ENCODE measurements at regions not wholly inside any gene's neighbourhood (a gene's known extent, or its start where the extent isn't known, plus 50 kb on each side); places are given as distances from the start of the nearest gene placed in this dataset.

DNA sequence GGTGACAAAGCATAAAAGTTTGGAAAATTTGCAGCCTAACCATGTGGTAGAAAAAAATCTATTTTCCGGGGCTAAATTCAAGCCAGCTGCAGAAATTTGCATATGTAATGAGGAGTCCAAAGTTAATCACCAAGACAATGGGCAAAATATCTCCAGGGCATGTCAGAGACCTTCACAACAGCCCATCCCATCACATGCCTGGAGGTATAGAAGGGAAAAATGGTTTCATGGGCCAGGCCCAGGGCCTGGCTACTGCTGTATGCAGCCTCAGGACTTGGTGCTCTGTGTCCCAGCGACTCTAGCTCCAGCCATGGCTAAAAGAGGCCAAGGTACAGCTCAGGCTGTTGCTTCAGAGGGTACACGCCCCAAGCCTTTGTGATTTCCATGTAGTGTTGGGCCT lies 655.8 kb upstream of the MGAT4C start:
- no peak for DNase-seq

GRCh38 chr12:86903159-86903558 lies 647.0 kb upstream of the MGAT4C start:
- DNase-seq, result no peak

GRCh38 chr12:86860776-86861175 lies 604.6 kb upstream of the MGAT4C start:
- no peak for DNase-seq

DNA sequence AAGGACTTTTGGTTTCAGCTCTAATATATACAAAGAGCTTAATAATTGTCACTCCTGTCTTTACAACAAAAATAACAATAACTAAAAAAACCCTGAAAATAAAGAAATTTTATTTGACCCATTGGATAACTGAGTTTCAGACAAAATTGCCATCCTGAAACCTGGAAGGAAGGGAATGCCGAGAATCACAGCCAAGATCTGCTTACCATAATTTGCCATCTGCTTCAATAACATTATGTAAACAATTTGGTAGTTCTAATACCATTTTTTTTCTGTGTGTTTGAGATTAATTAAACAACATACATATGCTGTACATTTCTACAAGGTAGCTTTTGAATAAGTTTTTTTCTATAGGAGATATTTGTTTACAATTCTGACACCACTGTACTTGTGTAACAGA lies 596.3 kb upstream of the MGAT4C start:
- DNase-seq, result no peak

GRCh38 chr12:86838711-86839110 lies 582.5 kb upstream of the MGAT4C start:
- DNase-seq, result no peak

GRCh38 chr12:86838260-86838659 lies 582.1 kb upstream of the MGAT4C start:
- no peak for DNase-seq

- no peak for DNase-seq
Measured at GRCh38 chr12:86837246-86837645, 581.1 kb upstream of the MGAT4C start.

DNA sequence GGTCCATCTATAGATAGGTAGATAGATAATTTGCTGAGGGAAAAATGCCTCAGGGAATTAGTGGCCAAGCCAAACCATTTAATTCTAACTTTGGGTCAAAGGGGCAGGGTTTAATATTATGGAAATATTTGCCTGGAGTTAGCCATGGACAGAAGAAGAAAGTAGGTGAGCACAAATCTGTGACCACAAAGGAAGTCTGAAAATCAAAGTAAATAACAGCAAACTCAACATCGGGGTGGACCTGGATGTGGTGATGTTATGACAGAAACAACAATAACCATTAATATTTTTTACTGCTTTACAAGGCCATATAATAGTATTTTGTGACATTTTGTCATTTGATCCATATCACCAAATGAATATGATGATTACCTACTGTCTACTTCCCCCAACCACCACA lies 578.0 kb upstream of the MGAT4C start:
- no peak for DNase-seq

GRCh38 chr12:86827409-86827808 lies 571.2 kb upstream of the MGAT4C start:
- DNase-seq, result no peak

GRCh38 chr12:86826051-86826450 lies 569.9 kb upstream of the MGAT4C start:
- no peak for DNase-seq

- DNase-seq, result no peak
Measured at GRCh38 chr12:86801439-86801838, 545.2 kb upstream of the MGAT4C start.

DNA sequence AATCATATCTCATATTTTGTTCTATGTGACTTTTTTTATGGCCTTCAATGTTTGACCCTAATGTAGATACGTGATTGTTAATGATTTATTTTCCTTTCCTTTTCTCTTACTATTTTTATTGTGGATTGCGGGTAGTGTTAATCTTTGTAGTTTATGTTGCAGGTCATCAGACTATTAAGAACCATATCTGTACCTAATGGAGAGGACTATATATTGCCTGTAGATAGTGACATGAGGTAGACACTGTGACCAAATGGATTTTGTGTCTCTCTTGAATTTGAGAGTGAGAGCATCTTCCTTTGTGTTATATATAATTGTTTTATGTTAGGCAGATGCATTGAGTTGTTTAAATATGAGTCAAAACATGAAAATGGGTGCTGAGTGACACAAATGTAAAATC lies 543.4 kb upstream of the MGAT4C start:
- DNase-seq, result no peak

GRCh38 chr12:86796550-86796949 lies 540.4 kb upstream of the MGAT4C start:
- DNase-seq, result no peak

DNA sequence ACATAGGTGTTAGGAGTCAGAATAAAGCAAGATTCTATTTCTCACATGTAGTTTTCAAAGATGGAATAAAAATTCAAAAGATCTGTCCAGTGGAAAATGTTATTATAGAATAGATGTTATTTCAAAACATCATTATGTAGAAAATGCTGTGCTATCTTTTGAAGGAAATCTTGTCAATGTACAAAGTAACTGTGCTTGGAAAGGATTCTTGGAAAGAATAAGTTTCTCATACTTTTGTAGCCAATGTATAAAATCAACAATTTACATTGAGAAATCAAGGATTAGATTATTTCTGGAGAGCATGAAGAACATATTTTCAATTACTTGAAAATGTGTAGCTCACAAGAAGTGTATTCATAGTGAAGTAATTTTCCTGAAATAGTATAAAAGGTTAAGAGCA lies 532.5 kb upstream of the MGAT4C start:
- DNase-seq, result no peak

GRCh38 chr12:86787419-86787818 lies 531.2 kb upstream of the MGAT4C start:
- DNase-seq, result no peak

DNA sequence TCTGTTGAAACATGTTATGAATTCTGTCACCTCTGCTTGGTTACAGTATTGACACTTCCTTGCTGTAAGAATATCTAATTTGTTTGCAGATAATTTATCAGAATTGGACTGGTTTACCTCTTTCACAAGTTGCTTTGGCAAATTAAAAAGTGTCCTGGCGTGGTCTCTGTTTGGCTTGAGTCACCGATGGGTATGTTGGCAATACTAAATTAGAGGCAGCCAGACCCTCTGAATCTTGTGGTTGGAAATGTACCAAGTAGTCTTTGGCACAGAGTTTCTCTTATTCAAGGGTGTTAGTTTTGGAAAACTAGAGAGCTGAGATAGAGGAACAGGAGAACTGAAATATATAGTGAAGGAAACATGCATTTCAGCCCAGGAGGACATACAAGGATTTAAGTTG lies 521.1 kb upstream of the MGAT4C start:
- no peak for DNase-seq

- DNase-seq, result no peak
Measured at GRCh38 chr12:86774841-86775388, 518.7 kb upstream of the MGAT4C start.

DNA sequence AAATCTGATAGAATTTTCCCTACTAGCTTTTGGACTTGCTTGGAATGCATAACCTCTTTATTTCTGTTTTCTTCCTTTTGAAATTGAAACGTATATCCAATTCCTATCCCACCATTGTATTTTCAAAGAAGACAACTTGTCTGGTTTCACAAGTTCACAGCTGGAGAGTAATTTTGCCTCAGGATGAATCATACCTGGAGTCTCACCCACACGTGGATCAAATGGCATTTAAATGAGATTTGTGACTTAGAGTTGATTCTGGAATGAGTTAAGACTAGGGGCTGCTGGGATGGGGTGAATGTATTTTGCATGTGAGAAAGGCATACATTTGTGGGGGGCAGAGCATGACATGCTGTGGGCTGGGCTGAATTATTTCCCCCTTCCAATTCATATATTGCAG lies 516.5 kb upstream of the MGAT4C start:
- DNase-seq, result no peak

DNA sequence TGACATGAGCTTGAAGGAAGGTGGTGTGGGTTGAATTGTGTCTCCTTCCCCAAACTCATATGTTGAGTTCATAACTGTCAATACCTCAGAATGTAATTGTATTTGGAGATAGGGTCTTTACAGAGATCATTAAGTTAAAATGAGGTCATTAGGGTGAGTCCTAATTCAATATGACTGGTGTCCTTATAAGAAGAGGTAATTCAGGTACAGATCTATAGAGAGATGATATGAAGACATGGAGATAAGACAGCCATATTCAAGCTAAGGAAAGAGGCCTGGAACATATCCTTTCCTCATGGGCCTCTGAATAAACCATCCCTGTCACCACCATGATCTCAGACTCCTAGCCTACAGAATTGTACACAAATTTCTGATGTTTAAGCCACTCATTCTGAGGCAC lies 514.7 kb upstream of the MGAT4C start:
- DNase-seq, result no peak

DNA sequence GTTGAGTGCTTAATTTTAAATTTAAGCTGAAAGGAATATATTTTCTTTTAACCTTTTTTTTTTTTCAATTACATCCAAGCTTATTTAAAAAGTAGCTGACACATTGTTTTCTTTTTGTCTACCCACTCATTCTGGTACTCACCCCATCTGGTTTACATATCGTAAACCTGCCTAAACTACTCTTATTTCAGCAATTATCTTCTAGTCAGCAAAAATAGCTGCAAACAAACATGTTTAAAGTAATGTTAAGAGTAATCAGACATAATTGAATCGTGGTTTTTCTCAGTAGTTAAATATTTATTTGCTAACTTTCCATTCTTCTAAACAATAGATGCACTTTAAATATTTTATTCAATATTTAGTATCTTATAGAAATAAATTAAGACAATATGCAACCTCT lies 492.7 kb upstream of the MGAT4C start:
- DNase-seq, result no peak

GRCh38 chr12:86744547-86745212 lies 488.5 kb upstream of the MGAT4C start:
- DNase-seq, result no peak

DNA sequence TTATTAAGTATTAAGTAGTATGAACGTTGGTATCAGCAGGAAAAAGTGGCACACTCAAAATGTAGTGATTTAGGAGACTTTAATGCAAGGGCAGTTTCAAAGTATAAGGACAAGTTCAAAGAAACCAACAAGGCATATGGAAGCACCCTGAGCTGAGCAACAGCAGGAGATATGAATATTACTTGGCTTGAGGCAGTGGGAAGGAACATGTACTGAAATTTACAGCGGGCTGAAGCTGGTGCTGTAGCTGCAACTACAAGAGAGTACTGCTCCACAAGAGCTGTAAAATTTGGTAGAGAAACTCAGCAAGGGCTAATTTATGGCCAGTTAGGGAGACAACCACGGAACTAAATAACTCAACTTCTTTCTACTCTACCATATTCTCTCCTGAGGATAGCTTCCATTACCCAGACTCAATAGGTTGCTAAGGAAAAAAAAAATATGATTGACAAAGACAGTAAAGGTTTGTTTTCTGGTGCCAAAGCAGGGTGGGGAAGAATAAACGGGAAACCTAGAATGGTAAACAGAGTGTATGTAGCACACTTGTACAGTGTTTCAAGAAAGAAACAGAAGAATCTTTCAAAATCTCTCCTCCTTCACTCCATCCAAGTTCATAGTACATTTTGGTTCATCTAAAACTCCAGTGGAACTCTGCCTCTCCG lies 487.8 kb upstream of the MGAT4C start:
- DNase-seq, result no peak

DNA sequence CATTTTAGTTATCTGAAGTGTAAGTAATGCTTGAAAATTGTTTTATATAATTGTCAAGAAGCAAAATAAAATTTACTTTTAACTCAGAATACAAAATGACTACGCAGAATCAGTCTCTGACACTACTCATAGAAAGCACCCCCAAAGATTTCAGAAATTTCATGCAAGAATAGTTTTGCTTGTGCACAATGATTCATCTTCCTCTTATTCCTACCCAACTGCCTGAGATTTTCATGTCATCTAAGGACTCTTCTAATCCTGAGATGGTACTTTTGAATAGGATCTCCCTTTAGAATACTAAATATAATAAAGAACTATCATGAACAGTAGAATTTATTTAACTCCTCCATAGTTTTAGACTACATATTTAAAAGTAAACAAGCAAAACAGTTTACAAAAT lies 485.3 kb upstream of the MGAT4C start:
- no peak for DNase-seq

- no peak for DNase-seq
Measured at GRCh38 chr12:86735851-86736250, 479.7 kb upstream of the MGAT4C start.

- no peak for DNase-seq
Measured at GRCh38 chr12:86735072-86735471, 478.9 kb upstream of the MGAT4C start.
